ENCODE measurements at regions not wholly inside any gene's neighbourhood (a gene's known extent, or its start where the extent isn't known, plus 50 kb on each side); places are given as distances from the start of the nearest gene placed in this dataset.
"Not testable (repeated sequence)": the region's sequence is repeated elsewhere in the genome, so short reads cannot be mapped to it uniquely, and the experiment has no call there.

- DNase-seq, result no peak
These were observed 104.6 kb upstream of the ADAMTS9 start for GRCh38 chr3:64792445-64792844.

- no peak for DNase-seq
These were observed 101.3 kb upstream of the ADAMTS9 start for GRCh38 chr3:64789111-64789510.

GRCh38 chr3:64783200-64783599 is 95.4 kb upstream of the ADAMTS9 start:
- no peak for DNase-seq

GRCh38 chr3:64780923-64781322 is 93.1 kb upstream of the ADAMTS9 start:
- DNase-seq, result not testable (repeated sequence)

- DNase-seq, result no peak
These were observed 85.3 kb upstream of the ADAMTS9 start for GRCh38 chr3:64773137-64773536.

- DNase-seq, result no peak
These were observed 78.6 kb upstream of the ADAMTS9 start for GRCh38 chr3:64766440-64766839.

- no peak for DNase-seq
These were observed 78.1 kb upstream of the ADAMTS9 start for GRCh38 chr3:64765947-64766346.

- DNase-seq, result no peak
These were observed 76.7 kb upstream of the ADAMTS9 start for GRCh38 chr3:64764386-64764929.

GRCh38 chr3:64763980-64764379 is 76.2 kb upstream of the ADAMTS9 start:
- no peak for DNase-seq

- DNase-seq, result no peak
These were observed 73.9 kb upstream of the ADAMTS9 start for GRCh38 chr3:64761729-64762128.

- no peak for DNase-seq
These were observed 72.5 kb upstream of the ADAMTS9 start for GRCh38 chr3:64760258-64760657.

- no peak for DNase-seq
These were observed 72.0 kb upstream of the ADAMTS9 start for GRCh38 chr3:64759811-64760210.

GRCh38 chr3:64756398-64756986 is 68.7 kb upstream of the ADAMTS9 start:
- DNase-seq, result no peak

GRCh38 chr3:64748244-64748904 is 60.6 kb upstream of the ADAMTS9 start:
- DNase-seq, result no peak

- no peak for DNase-seq
These were observed 59.9 kb upstream of the ADAMTS9 start for GRCh38 chr3:64747679-64748078.

- no peak for DNase-seq
These were observed 56.1 kb upstream of the ADAMTS9 start for GRCh38 chr3:64743887-64744243.

- no peak for DNase-seq
These were observed 55.5 kb upstream of the ADAMTS9 start for GRCh38 chr3:64743156-64743886.

GRCh38 chr3:64741341-64741740 is 53.5 kb upstream of the ADAMTS9 start:
- DNase-seq, result peak; percentile 32

GRCh38 chr3:64739971-64740631 is 52.3 kb upstream of the ADAMTS9 start:
- DNase-seq, result peak; percentile 25

Data from fibroblast of skin of right biceps (primary cell).